Putamen (tissue), 1 donor: ENCODE measurements at regions not wholly inside any gene's neighbourhood (a gene's known extent, or its start where the extent isn't known, plus 50 kb on each side); places are given as distances from the start of the nearest gene placed in this dataset.

Experiments
- DNase-seq: peaks from one replicate; pipeline ENCODE4 v3.0.0-alpha.2; 2016; ENCODE audit warnings: low spot score

GRCh38 chr4:36719425-36719824 lies 438.0 kb downstream of the DTHD1 start:
- no peak for DNase-seq

DNA sequence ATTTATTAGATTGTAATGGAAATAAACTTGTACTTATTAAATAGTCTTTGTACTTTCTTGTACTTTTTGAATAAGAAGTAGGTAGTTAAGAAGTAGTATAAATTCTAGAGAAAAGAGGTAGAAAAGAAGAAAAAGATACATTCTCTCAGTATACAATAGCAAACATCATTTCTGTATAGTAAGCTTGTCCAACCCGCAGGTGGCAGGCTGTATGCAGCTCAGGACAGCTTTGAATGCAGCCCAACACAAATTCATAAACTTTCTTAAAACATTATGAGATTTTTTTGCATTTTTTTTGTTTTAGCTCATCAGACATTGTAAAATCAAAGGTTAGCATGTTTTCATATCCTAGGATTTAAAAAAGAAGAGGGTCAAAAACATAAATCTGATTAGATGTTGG lies 441.6 kb downstream of the DTHD1 start:
- no peak for DNase-seq

DNA sequence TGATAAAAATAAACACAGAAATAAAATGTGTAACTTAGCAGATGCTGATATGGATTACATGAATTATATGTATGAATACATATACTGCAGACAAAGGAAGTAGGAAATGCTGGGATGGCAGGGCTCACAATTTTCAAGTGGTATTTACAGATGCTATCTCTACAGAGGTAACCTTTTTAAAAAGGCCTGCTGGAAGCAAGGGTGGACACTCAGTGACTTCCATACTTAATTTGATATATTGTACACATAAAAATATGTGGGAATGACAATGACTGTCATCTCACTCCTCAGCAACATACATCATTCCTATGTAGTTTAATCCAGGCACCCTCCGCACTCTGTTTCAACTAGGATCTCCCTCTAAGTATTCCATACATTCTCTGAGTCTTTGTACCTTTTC lies 452.9 kb downstream of the DTHD1 start:
- no peak for DNase-seq

GRCh38 chr4:36737691-36738090 lies 456.3 kb downstream of the DTHD1 start:
- DNase-seq, result no peak

- no peak for DNase-seq
Measured at GRCh38 chr4:36740796-36741310, 459.4 kb downstream of the DTHD1 start.

DNA sequence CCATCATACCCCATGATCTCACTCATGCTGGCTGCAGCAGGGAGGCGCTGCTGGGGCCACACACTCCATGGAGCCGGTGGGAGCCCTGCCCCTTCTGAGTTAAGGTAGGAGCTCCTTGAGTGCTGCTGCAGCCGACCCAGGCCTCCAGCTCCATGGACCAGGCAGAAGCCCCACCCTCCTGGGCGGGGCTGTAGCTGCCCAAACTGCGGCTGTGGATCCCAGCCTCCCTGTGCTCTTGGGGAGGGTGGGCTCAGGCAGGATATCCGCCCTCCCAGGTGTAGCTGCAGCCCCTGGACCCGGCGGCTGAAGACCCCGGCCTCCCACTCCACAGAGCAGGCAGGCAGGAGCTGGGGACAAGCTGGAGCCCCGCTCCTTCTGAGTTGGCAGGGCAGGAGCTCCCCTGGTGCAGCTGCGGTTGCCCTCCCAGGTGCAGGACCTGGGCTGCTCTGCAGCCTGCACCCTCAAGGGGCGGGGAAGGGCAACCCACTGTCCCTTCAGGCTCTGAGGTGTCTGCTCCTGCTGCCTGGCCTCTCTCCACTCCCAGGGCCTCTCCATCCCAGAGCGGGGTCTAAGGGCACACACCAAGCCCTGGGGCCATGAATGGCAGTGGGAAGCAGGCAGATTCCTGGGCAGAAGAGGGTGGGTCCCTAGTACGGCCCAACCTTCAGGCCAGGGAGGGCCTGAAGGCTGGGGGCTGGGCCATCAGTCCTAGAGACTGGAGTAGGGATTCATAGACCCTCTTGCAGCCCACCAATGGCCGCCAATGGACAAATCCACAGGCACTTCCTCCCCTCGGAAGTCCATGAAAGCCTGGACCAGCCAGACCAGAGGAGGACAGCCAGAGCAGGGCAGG lies 466.1 kb downstream of the DTHD1 start:
- no peak for DNase-seq

DNA sequence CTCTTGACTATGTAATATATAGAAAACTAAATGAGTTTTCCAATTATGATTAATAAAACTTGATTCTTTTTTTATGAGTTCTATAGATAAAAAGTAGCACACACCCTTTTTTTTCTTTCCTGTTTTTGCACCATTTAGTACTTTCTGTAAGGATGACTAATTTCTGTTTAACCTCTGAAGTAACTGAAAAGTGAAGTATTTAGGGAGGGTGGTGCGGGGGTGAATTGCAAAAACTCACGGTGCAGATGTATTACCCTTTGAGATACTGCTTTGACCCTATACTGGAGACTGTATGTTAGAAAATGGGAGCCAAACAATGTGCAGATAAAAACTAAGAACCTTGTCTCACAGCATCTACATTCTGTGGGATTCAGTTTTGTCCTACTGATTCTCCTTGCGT lies 471.6 kb downstream of the DTHD1 start:
- no peak for DNase-seq

GRCh38 chr4:36757580-36758311 lies 476.3 kb downstream of the DTHD1 start:
- DNase-seq, result no peak

GRCh38 chr4:36758312-36759178 lies 477.1 kb downstream of the DTHD1 start:
- DNase-seq, result no peak

DNA sequence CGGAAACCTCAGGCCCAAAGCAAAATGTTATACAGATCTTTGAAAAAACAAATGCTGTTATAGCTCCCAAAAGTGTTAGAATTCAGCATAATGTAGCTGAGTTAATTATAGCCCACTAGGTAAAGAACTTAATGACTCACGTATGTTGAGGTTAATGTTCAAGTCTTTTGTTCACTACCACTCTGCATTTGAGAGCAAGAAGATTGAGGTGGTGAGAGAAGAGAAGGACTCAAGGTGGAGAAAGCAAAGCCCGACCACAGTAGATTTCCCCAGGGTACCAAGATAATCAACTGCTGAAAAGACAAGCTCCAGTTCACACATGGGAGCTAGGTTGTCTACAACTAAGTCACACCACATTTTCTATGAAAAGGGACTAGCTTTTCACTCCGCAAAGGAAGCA lies 480.2 kb downstream of the DTHD1 start:
- no peak for DNase-seq

GRCh38 chr4:36763814-36764213 lies 480.7 kb upstream of the NWD2 start:
- no peak for DNase-seq

DNA sequence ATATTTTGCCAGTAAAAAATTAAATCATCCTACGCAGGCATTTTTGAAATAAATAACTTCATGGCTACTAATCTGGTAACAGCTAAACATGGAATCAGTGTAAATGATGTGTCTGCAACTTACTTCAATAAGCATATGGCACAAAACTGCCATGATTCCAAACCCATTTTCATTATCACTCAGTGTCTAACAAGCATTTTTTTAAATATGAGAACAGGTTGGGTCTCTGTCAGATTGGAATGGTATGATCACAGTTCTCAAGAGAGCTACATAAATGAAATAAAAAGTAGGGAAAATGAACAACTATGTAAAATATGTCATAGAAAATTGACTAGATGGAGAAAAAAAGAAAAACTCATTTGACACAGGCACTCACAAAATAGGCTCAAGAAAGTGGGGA lies 476.9 kb upstream of the NWD2 start:
- DNase-seq, result no peak

GRCh38 chr4:36771411-36772153 lies 473.0 kb upstream of the NWD2 start:
- no peak for DNase-seq

DNA sequence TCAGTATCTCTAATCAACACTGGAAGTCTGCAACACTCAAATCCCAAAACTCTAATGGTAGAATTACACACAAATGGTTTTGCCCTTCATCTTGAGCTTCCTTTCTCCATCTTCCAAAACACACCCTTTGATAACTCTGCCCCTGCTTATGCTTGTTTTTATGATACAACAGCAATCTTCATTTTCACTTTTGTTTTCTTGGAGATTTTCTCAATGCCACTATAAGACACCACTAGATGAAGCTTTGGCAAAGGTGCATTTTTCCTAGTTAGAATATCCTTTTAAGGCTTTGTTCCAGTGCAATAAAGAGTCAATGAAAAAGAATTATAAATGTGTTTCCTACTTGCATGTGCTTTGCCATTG lies 472.4 kb upstream of the NWD2 start:
- no peak for DNase-seq

DNA sequence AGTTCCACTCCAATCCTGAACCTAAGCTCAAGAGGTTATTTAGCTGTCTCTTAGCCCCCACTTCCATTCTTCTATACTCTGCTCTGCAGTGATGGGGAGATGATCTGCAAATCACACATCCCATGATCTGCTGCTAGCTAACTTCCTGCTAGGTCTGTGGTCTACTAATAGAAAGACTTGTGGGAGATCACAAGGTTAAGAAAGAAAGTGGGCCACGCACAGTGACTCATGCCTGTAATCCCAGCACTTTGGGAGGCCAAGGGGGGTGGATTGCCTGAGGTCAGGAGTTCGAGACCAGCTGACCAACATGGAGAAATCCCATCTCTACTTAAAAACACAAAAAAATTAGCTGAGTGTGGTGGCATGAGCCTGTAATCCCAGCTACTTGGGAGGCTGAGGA lies 471.1 kb upstream of the NWD2 start:
- DNase-seq, result no peak

- DNase-seq, result no peak
Measured at GRCh38 chr4:36775544-36775943, 469.0 kb upstream of the NWD2 start.

GRCh38 chr4:36779601-36780000 lies 464.9 kb upstream of the NWD2 start:
- no peak for DNase-seq

DNA sequence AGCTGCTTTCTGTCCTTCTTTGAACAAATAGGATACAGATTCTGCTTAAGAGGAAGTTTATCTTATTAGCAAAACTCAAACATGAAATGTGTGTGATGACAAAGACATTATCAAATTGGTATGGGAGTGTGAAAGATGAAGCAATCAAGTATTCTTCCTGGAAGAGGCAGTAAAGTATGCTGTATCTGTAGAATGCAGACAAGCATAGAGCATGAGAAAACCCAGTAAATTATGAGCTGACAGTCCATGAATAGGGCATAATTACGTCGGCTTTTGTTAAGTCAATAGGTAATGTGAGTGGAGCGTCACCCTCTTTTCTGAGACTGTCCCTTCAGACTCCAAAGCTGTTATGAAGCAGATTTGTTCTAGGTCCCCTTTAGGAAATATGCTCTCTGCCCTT lies 458.6 kb upstream of the NWD2 start:
- no peak for DNase-seq

DNA sequence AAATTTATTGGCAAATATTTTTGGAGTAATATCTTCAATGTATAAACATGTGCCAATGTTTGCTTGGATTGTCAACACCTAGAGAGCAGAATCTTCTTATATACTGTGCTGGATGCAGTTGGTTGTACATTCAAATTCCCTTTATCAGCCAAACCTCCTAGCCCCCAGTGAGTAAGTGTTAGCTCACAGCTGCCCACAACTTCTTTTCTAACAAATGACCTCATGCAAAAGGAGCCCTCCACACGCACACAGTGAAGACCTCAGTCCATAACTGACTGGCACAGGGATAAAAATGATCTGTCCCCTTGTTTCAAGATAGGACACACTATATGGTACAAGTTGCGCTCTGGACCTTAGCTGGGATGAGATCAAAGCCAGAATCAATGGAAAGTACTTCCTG lies 458.0 kb upstream of the NWD2 start:
- no peak for DNase-seq

DNA sequence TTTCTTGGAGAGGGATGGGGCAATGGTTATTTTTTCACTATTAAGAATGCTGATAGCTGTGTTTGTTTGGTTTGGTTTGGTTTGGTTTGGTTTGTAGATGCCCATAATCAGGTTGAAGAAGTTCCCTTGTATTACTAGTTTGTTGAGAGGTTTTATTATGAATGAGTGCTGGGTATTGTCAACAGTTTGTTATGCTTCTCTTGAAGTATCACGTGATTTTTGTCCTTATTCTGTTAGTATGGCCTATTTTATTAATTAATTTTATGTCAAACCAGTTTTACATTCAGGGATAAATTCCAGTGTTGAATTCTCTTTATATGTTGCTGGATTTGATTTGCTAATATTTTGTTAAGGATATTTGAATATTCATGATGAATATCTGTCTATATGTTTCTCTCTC lies 449.8 kb upstream of the NWD2 start:
- DNase-seq, result no peak

DNA sequence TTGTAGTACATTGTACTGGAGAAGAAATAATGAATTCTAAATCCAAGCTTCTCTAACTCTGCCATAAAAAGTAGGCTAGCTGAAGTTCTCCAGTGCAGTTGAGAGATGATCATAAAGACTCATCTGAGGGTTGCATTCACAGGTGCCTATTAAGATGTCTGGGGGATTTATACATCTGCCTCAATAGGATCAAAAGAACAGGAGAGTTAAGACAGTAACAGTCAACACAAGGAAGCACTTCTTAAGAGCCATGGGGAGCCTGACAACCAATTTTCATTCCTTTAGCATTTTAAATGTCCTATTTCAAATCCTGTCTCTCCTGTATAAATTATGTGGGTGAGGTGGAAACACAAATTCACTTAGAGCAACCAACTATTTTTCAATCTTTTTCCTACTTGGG lies 432.4 kb upstream of the NWD2 start:
- no peak for DNase-seq

DNA sequence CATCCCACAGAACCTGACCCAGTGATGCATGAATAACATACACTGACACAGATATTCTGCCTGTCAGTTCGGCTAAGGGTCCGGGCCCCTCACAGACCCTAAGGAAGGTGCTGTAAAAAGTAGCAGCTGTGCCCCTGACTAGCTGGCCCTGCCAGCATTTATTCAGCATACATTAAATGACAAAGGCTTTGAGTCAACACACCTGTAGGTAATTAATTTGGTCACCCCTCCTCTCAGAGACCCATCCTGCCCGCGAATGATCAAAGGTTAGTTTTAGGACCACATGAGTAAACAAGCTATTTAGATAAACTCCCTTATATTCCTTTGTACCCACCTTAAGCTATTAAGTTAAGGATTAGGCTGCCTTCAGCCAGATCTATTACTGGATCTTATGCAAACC lies 429.0 kb upstream of the NWD2 start:
- no peak for DNase-seq
